ENCODE measurements at regions not wholly inside any gene's neighbourhood (a gene's known extent, or its start where the extent isn't known, plus 50 kb on each side); places are given as distances from the start of the nearest gene placed in this dataset.

GRCh38 chr4:67327245-67328017 is 217.9 kb downstream of the CENPC start:
- no peak for TF ChIP-seq EZH2 (IDR thresholded peaks at IDR 0.05; ENCODE audit: borderline replicate concordance, low read depth, low read length, poor library complexity, severe bottlenecking)
- TF ChIP-seq, protein P1, sequence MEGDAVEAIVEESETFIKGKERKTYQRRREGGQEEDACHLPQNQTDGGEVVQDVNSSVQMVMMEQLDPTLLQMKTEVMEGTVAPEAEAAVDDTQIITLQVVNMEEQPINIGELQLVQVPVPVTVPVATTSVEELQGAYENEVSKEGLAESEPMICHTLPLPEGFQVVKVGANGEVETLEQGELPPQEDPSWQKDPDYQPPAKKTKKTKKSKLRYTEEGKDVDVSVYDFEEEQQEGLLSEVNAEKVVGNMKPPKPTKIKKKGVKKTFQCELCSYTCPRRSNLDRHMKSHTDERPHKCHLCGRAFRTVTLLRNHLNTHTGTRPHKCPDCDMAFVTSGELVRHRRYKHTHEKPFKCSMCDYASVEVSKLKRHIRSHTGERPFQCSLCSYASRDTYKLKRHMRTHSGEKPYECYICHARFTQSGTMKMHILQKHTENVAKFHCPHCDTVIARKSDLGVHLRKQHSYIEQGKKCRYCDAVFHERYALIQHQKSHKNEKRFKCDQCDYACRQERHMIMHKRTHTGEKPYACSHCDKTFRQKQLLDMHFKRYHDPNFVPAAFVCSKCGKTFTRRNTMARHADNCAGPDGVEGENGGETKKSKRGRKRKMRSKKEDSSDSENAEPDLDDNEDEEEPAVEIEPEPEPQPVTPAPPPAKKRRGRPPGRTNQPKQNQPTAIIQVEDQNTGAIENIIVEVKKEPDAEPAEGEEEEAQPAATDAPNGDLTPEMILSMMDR (conservative IDR thresholded peaks at IDR 0.05; ENCODE audit: low read depth, low read length), result peak; percentile 66
